ENCODE measurements at regions not wholly inside any gene's neighbourhood (a gene's known extent, or its start where the extent isn't known, plus 50 kb on each side); places are given as distances from the start of the nearest gene placed in this dataset.

DNA sequence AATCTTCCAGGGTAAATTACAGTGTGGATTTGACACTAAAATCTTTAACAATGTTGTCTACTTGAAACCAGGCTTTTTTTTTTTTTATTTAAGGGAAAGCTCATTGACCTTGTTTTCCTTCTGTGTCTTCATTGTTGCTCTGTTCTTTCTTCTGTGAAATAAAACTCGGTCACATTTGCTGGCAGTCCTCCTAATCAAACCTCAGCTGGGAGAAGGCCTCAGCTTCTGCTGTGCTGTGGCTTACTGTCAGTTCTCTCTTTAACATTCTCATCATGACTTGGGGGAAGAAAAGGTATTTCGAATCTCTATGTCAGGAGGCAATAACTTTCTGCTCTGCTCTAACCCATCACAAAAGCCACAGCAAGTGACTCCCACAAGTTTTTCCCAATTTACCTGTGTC lies 268.9 kb downstream of the ZNF608 start:
- Histone ChIP-seq H3F3A (replicated peaks; ENCODE audit: insufficient read depth) (no peaks in the 10 kb centered on the region), H2AFZ (ENCODE audit: low read depth) (no peak overlapping the region), H3K9me3 (no peaks in the 10 kb centered on the region), H4K20me1 (ENCODE audit: insufficient read depth) (no peaks in the 10 kb centered on the region), H3K79me2 (ENCODE audit: insufficient read depth) (no peaks in the 10 kb centered on the region), H3K9me2 (no peaks in the 10 kb centered on the region), H3K27ac (ENCODE audit: low read depth in 2 of 2, low read length in 1 of 2) (no peak overlapping the region), H3K9ac (no peak overlapping the region), H3K4me3 (ENCODE audit: low read depth in 2 of 2, low read length in 1 of 2) (no peak overlapping the region), H3K36me3 (replicated peaks in 1 of 2; ENCODE audit: control insufficient read depth in 1 of 2, insufficient read depth in 2 of 2, low read length in 1 of 2) (no peaks in the 10 kb centered on the region), H3K4me1 (ENCODE audit: control insufficient read depth in 1 of 2, insufficient read depth in 2 of 2, low read depth in 1 of 2, low read length in 1 of 2) (no peaks in the 10 kb centered on the region), H3K4me2 (no peak overlapping the region), H3K27me3 (ENCODE audit: insufficient read depth) (no peaks in the 10 kb centered on the region)
- 60% methylated on average over 2 of the region's 2 CpGs for WGBS (ENCODE audit: low lambda C conversion rate)
- CTCF ChIA-PET = no interaction called here
- no peak for DNase-seq
- TF ChIP-seq, protein P1, sequence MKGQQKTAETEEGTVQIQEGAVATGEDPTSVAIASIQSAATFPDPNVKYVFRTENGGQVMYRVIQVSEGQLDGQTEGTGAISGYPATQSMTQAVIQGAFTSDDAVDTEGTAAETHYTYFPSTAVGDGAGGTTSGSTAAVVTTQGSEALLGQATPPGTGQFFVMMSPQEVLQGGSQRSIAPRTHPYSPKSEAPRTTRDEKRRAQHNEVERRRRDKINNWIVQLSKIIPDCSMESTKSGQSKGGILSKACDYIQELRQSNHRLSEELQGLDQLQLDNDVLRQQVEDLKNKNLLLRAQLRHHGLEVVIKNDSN (IDR thresholded peaks at IDR 0.05; ENCODE audit: borderline replicate concordance, low read depth) = no peak
- no peak for TF ChIP-seq FOXJ3 (CRISPR knock-in tag; IDR thresholded peaks at IDR 0.05)
- no peak for TF ChIP-seq USF2 (IDR thresholded peaks at IDR 0.05; ENCODE audit: borderline replicate concordance, low read depth, low read length)
- no peak for TF ChIP-seq TCF12 (IDR thresholded peaks at IDR 0.05)
- no peak for TF ChIP-seq RCOR1 (IDR thresholded peaks at IDR 0.05; ENCODE audit: low read length)
- POLR2A ChIA-PET = no interaction called here

- H4K20me1 ChIP-seq (ENCODE audit: insufficient read depth) = no peaks in the 10 kb centered on the region
- no peak overlapping the region for H3K4me3 ChIP-seq (ENCODE audit: low read depth in 2 of 2, low read length in 1 of 2)
- TF ChIP-seq RFX5 (IDR thresholded peaks at IDR 0.05; ENCODE audit: low read length) = no peak
- TF ChIP-seq CHD2 (IDR thresholded peaks at IDR 0.05; ENCODE audit: low read length, partially characterized antibody) = no peak
- TF ChIP-seq SMC3 (IDR thresholded peaks at IDR 0.05; ENCODE audit: low read depth, low read length) = no peak
- no peak for TF ChIP-seq RAD21 (IDR thresholded peaks at IDR 0.05; ENCODE audit: low read length)
- no peak for TF ChIP-seq TAF1 (IDR thresholded peaks at IDR 0.05; ENCODE audit: borderline replicate concordance, low read depth, low read length)
- TF ChIP-seq, protein P1 (IDR thresholded peaks at IDR 0.05; ENCODE audit: borderline replicate concordance, low read depth) = no peak
- no peak for TF ChIP-seq MXI1 (IDR thresholded peaks at IDR 0.05; ENCODE audit: low read depth, low read length)
- TF ChIP-seq FOXM1 (IDR thresholded peaks at IDR 0.05; ENCODE audit: low read depth) = no peak
- TF ChIP-seq CTCF (IDR thresholded peaks at IDR 0.05) = no peak
- TF ChIP-seq TEAD4 (IDR thresholded peaks at IDR 0.05; ENCODE audit: borderline replicate concordance, insufficient read depth) = no peak
- no peak for TF ChIP-seq FOXJ3 (CRISPR knock-in tag; IDR thresholded peaks at IDR 0.05)
- TF ChIP-seq REST (IDR thresholded peaks at IDR 0.05; ENCODE audit: low read depth, low read length) = no peak
- no peak for TF ChIP-seq ZBTB33 (IDR thresholded peaks at IDR 0.05; ENCODE audit: borderline replicate concordance, low read depth)
- no peaks in the 10 kb centered on the region for H3K9me2 ChIP-seq
- 33% methylated on average over 1 of the region's 1 CpG for WGBS (ENCODE audit: low lambda C conversion rate)
- no peak overlapping the region for H3K4me2 ChIP-seq
- no peak overlapping the region for H3K27ac ChIP-seq (ENCODE audit: low read depth in 2 of 2, low read length in 1 of 2)
- CTCF ChIA-PET = no interaction called here
- no peaks in the 10 kb centered on the region for H3K36me3 ChIP-seq (replicated peaks in 1 of 2; ENCODE audit: control insufficient read depth in 1 of 2, insufficient read depth in 2 of 2, low read length in 1 of 2)
- DNase-seq = no peak
- no peaks in the 10 kb centered on the region for H3K79me2 ChIP-seq (ENCODE audit: insufficient read depth)
- H3K27me3 ChIP-seq (ENCODE audit: insufficient read depth) = no peaks in the 10 kb centered on the region
- POLR2A ChIA-PET = no interaction called here
- no peaks in the 10 kb centered on the region for H3F3A ChIP-seq (replicated peaks; ENCODE audit: insufficient read depth)
- no peaks in the 10 kb centered on the region for H3K9me3 ChIP-seq
- H2AFZ ChIP-seq (ENCODE audit: low read depth) = no peak overlapping the region
- H3K4me1 ChIP-seq (ENCODE audit: control insufficient read depth in 1 of 2, insufficient read depth in 2 of 2, low read depth in 1 of 2, low read length in 1 of 2) = no peaks in the 10 kb centered on the region
- no peak overlapping the region for H3K9ac ChIP-seq
These were observed 269.4 kb downstream of the ZNF608 start for GRCh38 chr5:124477062-124477461.

Measured in SK-N-SH (cell line).